ENCODE measurements at regions not wholly inside any gene's neighbourhood (a gene's known extent, or its start where the extent isn't known, plus 50 kb on each side); places are given as distances from the start of the nearest gene placed in this dataset.

- TF ChIP-seq CTCF (IDR thresholded peaks at IDR 0.05) (no peak), POLR2A (IDR thresholded peaks at IDR 0.05) (no peak)
These were observed 201.4 kb downstream of the BLID start for GRCh38 chr11:121914508-121915059.

Measured in thyroid gland (tissue), 4 donors.